Right lobe of liver (tissue), 6 donors: ENCODE measurements at regions not wholly inside any gene's neighbourhood (a gene's known extent, or its start where the extent isn't known, plus 50 kb on each side); places are given as distances from the start of the nearest gene placed in this dataset.
"Not testable (repeated sequence)": the region's sequence is repeated elsewhere in the genome, so short reads cannot be mapped to it uniquely, and the experiment has no call there.

Experiments used
- ATAC-seq, 4 donors: fragments of 200-7000 bp; cut with Tn5 transposase; one replicate each; pipeline ENCODE4 v1.9.1; 2020; ENCODE audit warnings: mild to moderate bottlenecking in 4 of 4, moderate library complexity in 4 of 4
- DNase-seq, 3 donors: peaks; one replicate each; pipeline ENCODE4 v3.0.0-alpha.2; 2020
- H3K27ac ChIP-seq, 3 donors: fragments of 200-600 bp; one replicate each; pipeline ENCODE4 v1.8.0; 2022
- H3K27me3 ChIP-seq, 2 donors: fragments of 200-600 bp; one replicate each; pipeline ENCODE4 v1.8.0; 2022
- H3K36me3 ChIP-seq, 4 donors: fragments of 200-600 bp; sonication (generic) in 1 of 4; one replicate each; pipeline versions ENCODE4 v1.5.1 to v1.8.0; 2017 to 2022; ENCODE audit warnings: control low read depth in 1 of 4
- H3K4me1 ChIP-seq, 4 donors: fragments of 200-600 bp; sonication (generic) in 1 of 4; one replicate each; pipeline versions ENCODE4 v1.5.1 to v1.8.0; 2017 to 2022; ENCODE audit warnings: control low read depth in 1 of 4
- H3K4me3 ChIP-seq, 3 donors: fragments of 200-600 bp; one replicate each; pipeline ENCODE4 v1.8.0; 2022
- H3K9me3 ChIP-seq, 4 donors: fragments of 200-600 bp; sonication (generic) in 1 of 4; one replicate each; pipeline versions ENCODE4 v1.5.1 to v1.8.0; 2017 to 2022; ENCODE audit warnings: control low read depth in 1 of 4
- CTCF ChIP-seq, 4 donors: fragments of 200-600 bp in 3 of 4; fragments of 450-650 bp in 1 of 4; IDR thresholded peaks; one replicate each; pipeline versions ENCODE4 v1.5.1 to v1.8.0; 2016 to 2022; ENCODE audit warnings: antibody characterized with exemption in 4 of 4, mild to moderate bottlenecking in 2 of 4
- POLR2A ChIP-seq: fragments of 450-650 bp; IDR thresholded peaks from one replicate; pipeline ENCODE4 v1.6.1; 2017; ENCODE audit warnings: antibody characterized with exemption, mild to moderate bottlenecking
- WGBS: methylation state at CpG from one replicate; pipeline ENCODE4 v1.1.6; 2018; ENCODE audit warnings: low coverage, low lambda C conversion rate; ENCODE audit not compliant: insufficient coverage; ENCODE audit errors: missing lambda C conversion rate; 5-methylcytosine and 5-hydroxymethylcytosine counted together
- intact Hi-C, 2 donors: fragments of 100-400 bp; cut with DNase I; formaldehyde crosslinking; loops; one replicate each; pipeline versions ENCODE4 v1.11.2 to v1.14.1; 2022
- donor health status: DM: no; HTN: yes; CAD: no.
- donor health status: DM: no; HTN: no; CAD: no.
- donor health status: DM: no; HTN: no; CAD: no.
- donor health status: DM: no; HTN: yes; CAD: no.
- donor health status: DM: no; HTN: yes; CAD: no.

DNA sequence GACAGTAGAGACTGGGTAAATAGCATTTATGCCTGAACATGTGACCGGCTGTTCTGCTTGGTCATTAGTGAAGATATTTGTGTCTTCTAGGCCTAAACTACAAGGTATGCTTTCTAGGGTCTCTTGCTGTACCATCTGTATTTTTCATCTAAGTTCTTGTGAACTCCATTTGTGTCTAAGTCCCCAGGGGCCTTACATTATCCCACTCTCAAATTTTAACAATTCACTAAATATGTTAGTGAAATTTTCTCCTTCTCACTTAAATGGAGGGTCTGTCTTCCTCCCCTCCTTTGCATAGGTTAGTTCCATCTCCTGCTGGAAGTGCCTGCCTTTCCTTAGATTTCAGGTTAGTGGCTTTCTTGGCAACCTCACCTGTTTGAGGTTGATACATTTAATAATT lies 382.6 kb downstream of the RAD51AP2 start:
- ATAC-seq (no peak), DNase-seq (no peak)
- Histone ChIP-seq H3K4me3 (no peak overlapping the region), H3K27me3 (no peaks in the 10 kb centered on the region), H3K4me1 (no peaks in the 10 kb centered on the region), H3K9me3 (no peaks in the 10 kb centered on the region), H3K36me3 (no peaks in the 10 kb centered on the region), H3K27ac (no peak overlapping the region)
- intact Hi-C loops = no loop called here
- 86% methylated on average over 1 of the region's 1 CpG for WGBS
- TF ChIP-seq CTCF (IDR thresholded peaks at IDR 0.05) (no peak), POLR2A (no peak)

DNA sequence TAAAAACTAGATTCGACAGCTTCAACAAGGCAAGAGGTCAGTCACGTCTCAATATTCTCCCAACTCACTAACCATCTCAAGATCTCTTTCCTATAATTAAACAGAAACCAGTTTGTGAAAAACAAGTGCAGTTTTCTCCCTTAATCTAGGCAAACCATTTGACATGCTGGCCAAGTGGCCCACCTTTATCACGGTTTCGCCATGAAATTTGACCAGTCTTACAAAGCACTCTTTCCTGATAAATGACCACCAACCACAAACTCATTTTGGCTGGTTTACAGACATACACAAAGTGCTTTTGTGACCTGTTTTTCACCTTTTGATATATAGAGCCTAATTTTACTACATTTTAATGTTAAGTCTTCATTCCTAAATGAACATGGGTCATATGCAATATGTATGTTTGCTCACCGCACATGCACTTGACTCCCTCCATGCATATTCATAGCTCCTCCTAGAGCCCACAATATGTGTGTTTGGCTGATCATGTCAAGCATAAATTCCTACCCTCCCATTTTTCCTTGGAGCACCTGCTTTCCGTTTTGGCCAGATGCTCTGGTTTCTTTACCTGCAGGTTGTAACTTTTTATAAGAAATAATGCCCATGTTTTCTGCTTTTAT lies 385.1 kb downstream of the RAD51AP2 start:
- DNase-seq (no peak), ATAC-seq (no peak)
- TF ChIP-seq POLR2A (no peak), CTCF (IDR thresholded peaks at IDR 0.05) (no peak)
- Histone ChIP-seq H3K27ac (no peak overlapping the region), H3K36me3 (no peaks in the 10 kb centered on the region), H3K4me3 (no peak overlapping the region), H3K9me3 (no peaks in the 10 kb centered on the region), H3K4me1 (no peaks in the 10 kb centered on the region), H3K27me3 (no peaks in the 10 kb centered on the region)
- intact Hi-C loops = no loop called here
- WGBS = 85% methylated on average over 6 of the region's 6 CpGs

DNA sequence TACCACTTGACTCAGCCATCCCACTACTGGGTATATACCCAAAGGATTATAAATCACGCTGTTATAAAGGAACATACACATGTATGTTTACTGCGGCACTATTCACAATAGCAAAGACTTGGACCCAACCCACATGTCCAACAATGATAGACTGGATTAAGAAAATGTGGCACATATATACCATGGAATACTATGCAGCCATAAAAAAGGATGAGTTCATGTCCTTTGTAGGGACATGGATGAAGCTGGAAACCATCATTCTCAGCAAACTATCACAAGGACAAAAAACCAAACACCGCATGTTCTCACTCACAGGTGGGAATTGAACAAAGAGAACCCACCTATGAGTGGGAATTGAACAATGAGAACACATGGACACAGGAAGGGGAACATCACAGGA lies 387.6 kb downstream of the RAD51AP2 start:
- not testable (repeated sequence) for ATAC-seq
- WGBS = 75% methylated on average over 3 of the region's 3 CpGs

DNA sequence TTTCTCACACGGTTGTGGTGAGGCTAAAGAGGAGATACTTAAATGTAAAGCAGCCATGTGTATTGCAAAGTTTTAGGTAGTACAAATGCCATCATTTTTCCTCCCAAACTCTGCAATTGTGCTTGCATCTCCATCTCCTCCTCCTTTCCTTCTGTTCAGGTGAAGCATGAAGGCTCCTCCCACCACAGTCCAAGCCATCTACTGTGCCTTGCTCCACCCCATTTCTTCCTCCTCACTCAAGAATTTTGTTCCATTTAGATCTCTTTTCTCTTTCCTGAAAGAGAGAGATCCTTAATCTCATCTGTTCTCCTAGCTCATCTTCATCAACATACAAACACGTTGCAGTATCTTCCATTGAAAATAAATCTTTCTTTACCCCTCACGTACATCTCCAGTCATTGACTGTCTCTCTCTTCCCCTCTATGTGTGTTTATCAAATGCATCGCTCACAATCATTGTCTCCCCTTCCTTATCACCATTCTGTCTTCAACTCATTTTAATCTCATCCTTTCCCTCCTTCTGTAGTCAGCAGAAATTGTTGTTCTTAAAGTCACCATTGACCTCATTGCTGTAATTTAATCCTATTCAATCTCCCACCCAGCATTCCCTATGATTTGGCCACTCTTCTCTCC lies 392.1 kb downstream of the RAD51AP2 start:
- WGBS = 41% methylated on average over 4 of the region's 4 CpGs
- DNase-seq (no peak), ATAC-seq (no peak)
- H3K27me3 ChIP-seq = no peaks in the 10 kb centered on the region
- H3K4me1 ChIP-seq = no peaks in the 10 kb centered on the region
- intact Hi-C loops = no loop called here
- no peaks in the 10 kb centered on the region for H3K36me3 ChIP-seq
- TF ChIP-seq POLR2A (no peak), CTCF (IDR thresholded peaks at IDR 0.05) (no peak)
- no peaks in the 10 kb centered on the region for H3K9me3 ChIP-seq
- H3K4me3 ChIP-seq = no peak overlapping the region
- no peak overlapping the region for H3K27ac ChIP-seq

More for the DNA sequence above, 387.6 kb downstream of the RAD51AP2 start:
- intact Hi-C loops, H3K27me3 ChIP-seq, H3K36me3 ChIP-seq, H3K9me3 ChIP-seq, DNase-seq, H3K4me3 ChIP-seq, H3K4me1 ChIP-seq, H3K27ac ChIP-seq: not testable (repeated sequence)

- intact Hi-C loops = no loop called here
- Histone ChIP-seq H3K36me3 (no peaks in the 10 kb centered on the region), H3K27ac (no peak overlapping the region), H3K4me3 (no peak overlapping the region), H3K9me3 (no peaks in the 10 kb centered on the region), H3K27me3 (no peaks in the 10 kb centered on the region), H3K4me1 (no peaks in the 10 kb centered on the region)
- ATAC-seq = no peak
- WGBS = 70% methylated on average over 1 of the region's 1 CpG
- DNase-seq = no peak
- TF ChIP-seq CTCF (IDR thresholded peaks at IDR 0.05) = no peak
- TF ChIP-seq POLR2A = no peak
These were observed 393.5 kb downstream of the RAD51AP2 start for GRCh38 chr2:17124575-17125318.
